ENCODE measurements at regions not wholly inside any gene's neighbourhood (a gene's known extent, or its start where the extent isn't known, plus 50 kb on each side); places are given as distances from the start of the nearest gene placed in this dataset.
"Not testable (repeated sequence)": the region's sequence is repeated elsewhere in the genome, so short reads cannot be mapped to it uniquely, and the experiment has no call there.

DNA sequence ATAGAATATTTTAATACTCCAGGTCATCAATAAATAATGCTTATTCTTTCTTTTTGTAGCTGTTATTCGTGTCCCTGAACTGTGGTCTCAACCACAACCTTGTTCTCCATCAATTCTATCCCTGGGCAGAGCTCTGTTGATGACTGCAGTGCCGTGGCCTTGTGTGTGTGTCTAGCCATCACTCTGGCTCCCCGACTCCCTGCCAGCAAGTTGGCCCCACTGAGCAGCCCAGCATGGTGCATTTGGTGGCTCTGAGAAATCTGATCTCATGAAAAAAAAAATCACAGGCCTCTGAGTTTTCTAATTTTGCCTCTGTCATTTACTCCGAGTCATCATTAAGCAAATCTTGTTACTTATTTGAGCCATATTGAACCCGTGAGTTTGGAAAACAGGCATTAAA, 164.7 kb downstream of the GOLGA6L6 start:
- intact Hi-C loops (cut with DNase I) = no loop called here
- DNase-seq (no peak), FAIRE-seq (no peak)
- Histone ChIP-seq H3K9me3 (ENCODE audit: control insufficient read depth in 2 of 3, insufficient read depth in 1 of 3, low read length in 3 of 3) (peaks cover 0 to 5% (median 0%) of the 10 kb centered on the region in 3 donors), H3K4me3 (ENCODE audit: low read length in 3 of 3) (no peak overlapping the region), H3K27ac (ENCODE audit: low read depth in 2 of 2, low read length in 2 of 2) (no peak overlapping the region), H3K36me3 (ENCODE audit: control insufficient read depth in 2 of 3, insufficient read depth in 3 of 3, low read length in 3 of 3) (no peaks in the 10 kb centered on the region), H3K27me3 (ENCODE audit: control insufficient read depth, insufficient read depth, low read length) (no peaks in the 10 kb centered on the region), H3K4me1 (ENCODE audit: control insufficient read depth in 2 of 3, insufficient read depth in 2 of 3, low read depth in 1 of 3, low read length in 3 of 3) (no peaks in the 10 kb centered on the region), H3K9ac (ENCODE audit: low read length in 3 of 3) (no peak overlapping the region)
- TF ChIP-seq CTCF (IDR thresholded peaks at IDR 0.05; ENCODE audit: borderline replicate concordance, extremely low read depth, insufficient read depth) = no peak

- intact Hi-C loops (cut with DNase I); DNase-seq; H3K4me3 ChIP-seq (ENCODE audit: low read length in 3 of 3); H3K9me3 ChIP-seq (ENCODE audit: control insufficient read depth in 2 of 3, insufficient read depth in 1 of 3, low read length in 3 of 3); H3K27me3 ChIP-seq (ENCODE audit: control insufficient read depth, insufficient read depth, low read length); H3K4me1 ChIP-seq (ENCODE audit: control insufficient read depth in 2 of 3, insufficient read depth in 2 of 3, low read depth in 1 of 3, low read length in 3 of 3); H3K36me3 ChIP-seq (ENCODE audit: control insufficient read depth in 2 of 3, insufficient read depth in 3 of 3, low read length in 3 of 3); H3K9ac ChIP-seq (ENCODE audit: low read length in 3 of 3); H3K27ac ChIP-seq (ENCODE audit: low read depth in 2 of 2, low read length in 2 of 2); FAIRE-seq: not testable (repeated sequence)
Measured at GRCh38 chr15:20372416-20372815, 169.2 kb downstream of the GOLGA6L6 start.

GRCh38 chr15:20369500-20369899, 172.1 kb downstream of the GOLGA6L6 start:
- Histone ChIP-seq H3K4me1 (ENCODE audit: control insufficient read depth in 2 of 3, insufficient read depth in 2 of 3, low read depth in 1 of 3, low read length in 3 of 3) (no peaks in the 10 kb centered on the region), H3K9me3 (ENCODE audit: control insufficient read depth in 2 of 3, insufficient read depth in 1 of 3, low read length in 3 of 3) (peaks cover 0 to 3% (median 0%) of the 10 kb centered on the region in 3 donors), H3K9ac (ENCODE audit: low read length in 3 of 3) (no peak overlapping the region), H3K36me3 (ENCODE audit: control insufficient read depth in 2 of 3, insufficient read depth in 3 of 3, low read length in 3 of 3) (no peaks in the 10 kb centered on the region), H3K27me3 (ENCODE audit: control insufficient read depth, insufficient read depth, low read length) (no peaks in the 10 kb centered on the region), H3K27ac (ENCODE audit: low read depth in 2 of 2, low read length in 2 of 2) (no peak overlapping the region), H3K4me3 (ENCODE audit: low read length in 3 of 3) (no peak overlapping the region)
- TF ChIP-seq CTCF (IDR thresholded peaks at IDR 0.05; ENCODE audit: borderline replicate concordance, extremely low read depth, insufficient read depth) = no peak
- intact Hi-C loops (cut with DNase I) = no loop called here
- no peak for FAIRE-seq
- DNase-seq = no peak

- H3K4me3 ChIP-seq (ENCODE audit: low read length in 3 of 3) = no peak overlapping the region
- H3K27me3 ChIP-seq (ENCODE audit: control insufficient read depth, insufficient read depth, low read length) = no peaks in the 10 kb centered on the region
- H3K36me3 ChIP-seq (ENCODE audit: control insufficient read depth in 2 of 3, insufficient read depth in 3 of 3, low read length in 3 of 3) = no peaks in the 10 kb centered on the region
- no peak overlapping the region for H3K9ac ChIP-seq (ENCODE audit: low read length in 3 of 3)
- no peak for TF ChIP-seq CTCF (IDR thresholded peaks at IDR 0.05; ENCODE audit: borderline replicate concordance, extremely low read depth, insufficient read depth)
- H3K27ac ChIP-seq (ENCODE audit: low read depth in 2 of 2, low read length in 2 of 2) = no peak overlapping the region
- FAIRE-seq (peak; percentile 98), DNase-seq (no peak)
- no peaks in the 10 kb centered on the region for H3K4me1 ChIP-seq (ENCODE audit: control insufficient read depth in 2 of 3, insufficient read depth in 2 of 3, low read depth in 1 of 3, low read length in 3 of 3)
- H3K9me3 ChIP-seq (ENCODE audit: control insufficient read depth in 2 of 3, insufficient read depth in 1 of 3, low read length in 3 of 3) = peaks cover 0 to 3% (median 0%) of the 10 kb centered on the region in 3 donors
- intact Hi-C loops (cut with DNase I) = no loop called here
Measured at GRCh38 chr15:20368974-20369373, 172.6 kb downstream of the GOLGA6L6 start.

All from kidney (tissue), 13 donors.